ENCODE measurements at regions not wholly inside any gene's neighbourhood (a gene's known extent, or its start where the extent isn't known, plus 50 kb on each side); places are given as distances from the start of the nearest gene placed in this dataset.

DNA sequence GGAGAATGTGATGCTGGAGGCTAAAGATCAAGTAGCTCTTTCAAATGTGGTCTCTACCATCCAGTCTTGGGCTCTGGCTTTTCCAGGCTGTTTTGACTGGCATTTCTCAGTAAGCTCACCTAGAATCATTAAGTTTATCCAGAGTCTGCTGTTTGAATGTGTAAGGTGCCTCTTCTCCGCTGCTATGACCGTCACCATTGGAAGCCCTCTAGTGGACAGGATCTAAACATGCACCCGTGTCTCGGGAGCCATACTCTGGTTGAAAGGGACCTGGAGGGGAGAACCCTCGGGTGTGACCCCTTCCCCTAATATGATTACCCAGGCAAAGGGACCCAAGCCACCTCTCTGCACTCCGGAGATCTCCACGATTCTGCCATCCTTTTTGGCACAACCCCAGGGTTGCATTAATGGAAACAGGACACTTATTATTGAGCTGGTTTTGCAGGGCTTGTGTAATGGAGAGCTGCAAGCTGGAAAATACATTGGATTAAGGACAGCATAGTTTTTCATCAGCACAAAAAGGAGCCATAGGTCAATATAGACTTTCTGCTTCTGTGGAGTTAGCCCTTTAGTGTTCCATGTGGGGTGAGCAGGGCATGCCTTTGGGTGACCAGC, 191.0 kb upstream of the LARGE1 start:
- ChIA-PET POLR2A (no interaction called here), CTCF (interaction anchor here (0.7 kb wide), 1 partner anchor 9 kb away, joined by 3 read pairs; no protein-coding TSS in a partner anchor)
- no peaks in the 10 kb centered on the region for H3K36me3 ChIP-seq (ENCODE audit: control insufficient read depth in 2 of 2, extremely low read depth in 1 of 2, insufficient read depth in 2 of 2, low read length in 2 of 2)
- H3K4me1 ChIP-seq (ENCODE audit: control insufficient read depth, extremely low read depth, insufficient read depth, low read length): no peaks in the 10 kb centered on the region
- H3K9me3 ChIP-seq (replicated peaks; ENCODE audit: control insufficient read depth, insufficient read depth, low read length): peaks cover 15% of the 10 kb centered on the region
- intact Hi-C loops (cut with micrococcal nuclease): no loop called here
- no peak overlapping the region for H2AFZ ChIP-seq (ENCODE audit: low read depth, low read length)
- no peaks in the 10 kb centered on the region for H3K79me2 ChIP-seq (ENCODE audit: control insufficient read depth, insufficient read depth, low read length)
- dilution Hi-C loops (cut with MboI; ENCODE audit: extremely low pct_ligation_motif_present, low sequenced_read_pairs): no loop called here
- TF ChIP-seq, protein P1, sequence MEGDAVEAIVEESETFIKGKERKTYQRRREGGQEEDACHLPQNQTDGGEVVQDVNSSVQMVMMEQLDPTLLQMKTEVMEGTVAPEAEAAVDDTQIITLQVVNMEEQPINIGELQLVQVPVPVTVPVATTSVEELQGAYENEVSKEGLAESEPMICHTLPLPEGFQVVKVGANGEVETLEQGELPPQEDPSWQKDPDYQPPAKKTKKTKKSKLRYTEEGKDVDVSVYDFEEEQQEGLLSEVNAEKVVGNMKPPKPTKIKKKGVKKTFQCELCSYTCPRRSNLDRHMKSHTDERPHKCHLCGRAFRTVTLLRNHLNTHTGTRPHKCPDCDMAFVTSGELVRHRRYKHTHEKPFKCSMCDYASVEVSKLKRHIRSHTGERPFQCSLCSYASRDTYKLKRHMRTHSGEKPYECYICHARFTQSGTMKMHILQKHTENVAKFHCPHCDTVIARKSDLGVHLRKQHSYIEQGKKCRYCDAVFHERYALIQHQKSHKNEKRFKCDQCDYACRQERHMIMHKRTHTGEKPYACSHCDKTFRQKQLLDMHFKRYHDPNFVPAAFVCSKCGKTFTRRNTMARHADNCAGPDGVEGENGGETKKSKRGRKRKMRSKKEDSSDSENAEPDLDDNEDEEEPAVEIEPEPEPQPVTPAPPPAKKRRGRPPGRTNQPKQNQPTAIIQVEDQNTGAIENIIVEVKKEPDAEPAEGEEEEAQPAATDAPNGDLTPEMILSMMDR (IDR thresholded peaks at IDR 0.05; ENCODE audit: extremely low read depth in 1 of 2, insufficient read depth in 1 of 2, low read depth in 1 of 2, low read length in 2 of 2): peak in 1 of 2 donors; percentile 21
- TF ChIP-seq MYC (IDR thresholded peaks at IDR 0.05; ENCODE audit: low read depth, low read length): no peak
- H3K9ac ChIP-seq (replicated peaks; ENCODE audit: extremely low read depth, insufficient read depth, low read length): no peak overlapping the region
- H3K4me2 ChIP-seq (ENCODE audit: insufficient read depth, low read length): no peak overlapping the region
- H3K4me3 ChIP-seq (replicated peaks in 1 of 3; ENCODE audit: insufficient read depth in 1 of 3, low read depth in 1 of 3, low read length in 3 of 3): no peak overlapping the region
- no peaks in the 10 kb centered on the region for H4K20me1 ChIP-seq (replicated peaks; ENCODE audit: control insufficient read depth, extremely low read depth, insufficient read depth, low read length)
- no TSS peak for BruUV-seq (replicated peaks)
- DNase-seq (ENCODE audit: low read depth, low spot score): no peak
- H3K9me1 ChIP-seq (replicated peaks; ENCODE audit: control insufficient read depth, extremely low read depth, insufficient read depth, low read length): no peaks in the 10 kb centered on the region
- H3K27me3 ChIP-seq (ENCODE audit: control insufficient read depth in 2 of 2, insufficient read depth in 2 of 2, low read length in 2 of 2): no peaks in the 10 kb centered on the region
- no peak for FAIRE-seq
- no peak overlapping the region for H3K27ac ChIP-seq (ENCODE audit: insufficient read depth, low read depth, low read length)

DNA sequence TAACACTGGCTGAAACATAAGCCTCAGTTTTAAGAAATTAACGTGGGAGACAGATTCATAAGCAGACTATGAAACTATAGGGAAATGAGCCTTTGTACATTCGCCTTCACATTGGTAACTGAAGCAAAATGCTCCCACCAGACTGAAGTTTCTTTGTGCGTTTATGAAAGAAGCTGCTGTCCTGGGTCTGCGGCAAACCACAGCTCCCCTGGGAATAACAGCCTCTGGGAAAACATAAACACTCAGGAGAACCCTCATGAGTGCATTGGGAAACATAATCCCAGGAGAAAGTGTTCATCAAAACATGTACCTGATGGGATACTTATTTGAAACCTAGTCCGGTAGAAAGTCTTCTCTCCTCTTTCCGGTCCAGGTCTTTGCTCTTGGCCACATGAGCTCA, 193.1 kb upstream of the LARGE1 start:
- no peak overlapping the region for H3K4me3 ChIP-seq (replicated peaks in 1 of 3; ENCODE audit: insufficient read depth in 1 of 3, low read depth in 1 of 3, low read length in 3 of 3)
- no peak overlapping the region for H2AFZ ChIP-seq (ENCODE audit: low read depth, low read length)
- CTCF ChIA-PET: no interaction called here
- peaks cover 13% of the 10 kb centered on the region for H3K9me3 ChIP-seq (replicated peaks; ENCODE audit: control insufficient read depth, insufficient read depth, low read length)
- H3K9me1 ChIP-seq (replicated peaks; ENCODE audit: control insufficient read depth, extremely low read depth, insufficient read depth, low read length): no peaks in the 10 kb centered on the region
- no peaks in the 10 kb centered on the region for H3K27me3 ChIP-seq (ENCODE audit: control insufficient read depth in 2 of 2, insufficient read depth in 2 of 2, low read length in 2 of 2)
- TF ChIP-seq FOS (IDR thresholded peaks at IDR 0.05; ENCODE audit: borderline replicate concordance, insufficient read depth, low read length): no peak
- no peak for TF ChIP-seq JUN (IDR thresholded peaks at IDR 0.05; ENCODE audit: borderline replicate concordance, insufficient read depth, insufficient read length, low read depth)
- no peak for TF ChIP-seq EZH2 (IDR thresholded peaks at IDR 0.05; ENCODE audit: borderline replicate concordance, low read depth, low read length, severe bottlenecking)
- no peak for TF ChIP-seq MYC (IDR thresholded peaks at IDR 0.05; ENCODE audit: low read depth, low read length)
- TF ChIP-seq, protein P1 (IDR thresholded peaks at IDR 0.05; ENCODE audit: extremely low read depth in 1 of 2, insufficient read depth in 1 of 2, low read depth in 1 of 2, low read length in 2 of 2): no peak
- TF ChIP-seq GATA2 (IDR thresholded peaks at IDR 0.05; ENCODE audit: insufficient read depth, insufficient read length, low read depth, low read length): no peak
- no peak for TF ChIP-seq POLR2A (IDR thresholded peaks at IDR 0.05; ENCODE audit: low read depth, low read length)
- TF ChIP-seq, protein P2, sequence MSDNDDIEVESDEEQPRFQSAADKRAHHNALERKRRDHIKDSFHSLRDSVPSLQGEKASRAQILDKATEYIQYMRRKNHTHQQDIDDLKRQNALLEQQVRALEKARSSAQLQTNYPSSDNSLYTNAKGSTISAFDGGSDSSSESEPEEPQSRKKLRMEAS (IDR thresholded peaks at IDR 0.05; ENCODE audit: insufficient read depth, insufficient read length): no peak
- TF ChIP-seq POLR2AphosphoS5 (IDR thresholded peaks at IDR 0.05; ENCODE audit: insufficient read depth, low read depth, low read length): no peak
- H3K27ac ChIP-seq (ENCODE audit: insufficient read depth, low read depth, low read length): no peak overlapping the region
- H3K9ac ChIP-seq (replicated peaks; ENCODE audit: extremely low read depth, insufficient read depth, low read length): no peak overlapping the region
- no TSS peak for BruUV-seq (replicated peaks)
- dilution Hi-C loops (cut with MboI; ENCODE audit: extremely low pct_ligation_motif_present, low sequenced_read_pairs): no loop called here
- DNase-seq (ENCODE audit: low read depth, low spot score) (no peak), FAIRE-seq (no peak)
- H4K20me1 ChIP-seq (replicated peaks; ENCODE audit: control insufficient read depth, extremely low read depth, insufficient read depth, low read length): no peaks in the 10 kb centered on the region
- intact Hi-C loops (cut with micrococcal nuclease): no loop called here
- H3K79me2 ChIP-seq (ENCODE audit: control insufficient read depth, insufficient read depth, low read length): no peaks in the 10 kb centered on the region
- POLR2A ChIA-PET: no interaction called here
- H3K36me3 ChIP-seq (ENCODE audit: control insufficient read depth in 2 of 2, extremely low read depth in 1 of 2, insufficient read depth in 2 of 2, low read length in 2 of 2): no peaks in the 10 kb centered on the region
- no peak overlapping the region for H3K4me2 ChIP-seq (ENCODE audit: insufficient read depth, low read length)
- H3K4me1 ChIP-seq (ENCODE audit: control insufficient read depth, extremely low read depth, insufficient read depth, low read length): no peaks in the 10 kb centered on the region

Data from endothelial cell of umbilical vein (primary cell).